SH-SY5Y (cell line): ENCODE measurements at regions not wholly inside any gene's neighbourhood (a gene's known extent, or its start where the extent isn't known, plus 50 kb on each side); places are given as distances from the start of the nearest gene placed in this dataset.

ENCODE experiments used
- GATA2 ChIP-seq: IDR thresholded peaks from 2 replicates; pipeline ENCODE4 v1.6.1; 2011; ENCODE audit warnings: mild to moderate bottlenecking, low read depth, low read length
- GATA3 ChIP-seq: IDR thresholded peaks from 2 replicates; pipeline ENCODE4 v1.6.1; 2011; ENCODE audit warnings: low read depth, mild to moderate bottlenecking, low read length, moderate library complexity

- TF ChIP-seq GATA2 (no peak), GATA3 (no peak)
Measured at GRCh38 chr16:86324320-86324719, 186.0 kb upstream of the FOXF1 start.
